OCI-LY1 (cell line): ENCODE measurements at regions not wholly inside any gene's neighbourhood (a gene's known extent, or its start where the extent isn't known, plus 50 kb on each side); places are given as distances from the start of the nearest gene placed in this dataset.
"Not testable (repeated sequence)": the region's sequence is repeated elsewhere in the genome, so short reads cannot be mapped to it uniquely, and the experiment has no call there.

Experiments
- H2AFZ ChIP-seq: fragments of 200-600 bp; sonication (generic), shearing (Covaris generic); 2 replicates; pipeline ENCODE4 v1.6.0; 2014; ENCODE audit warnings: antibody characterized with exemption, mild to moderate bottlenecking, low read length
- H3F3A ChIP-seq: fragments of 200-600 bp; sonication (generic), shearing (Covaris generic); 2 replicates; pipeline ENCODE4 v1.6.0; 2014; ENCODE audit warnings: mild to moderate bottlenecking, antibody characterized with exemption, low read length, moderate library complexity; ENCODE audit not compliant: insufficient read depth
- H3K27ac ChIP-seq: fragments of 200-600 bp; sonication (generic); 2 replicates; pipeline ENCODE4 v1.5.1; 2014; ENCODE audit warnings: low read length, mixed run types, mild to moderate bottlenecking, low read depth; ENCODE audit not compliant: poor library complexity, severe bottlenecking
- H3K27me3 ChIP-seq: fragments of 200-600 bp; sonication (generic); 2 replicates; pipeline ENCODE4 v1.6.0; 2014; ENCODE audit warnings: antibody characterized with exemption, mild to moderate bottlenecking, low read length, moderate library complexity; ENCODE audit not compliant: insufficient read depth
- H3K36me3 ChIP-seq: fragments of 200-600 bp; sonication (generic); 2 replicates; pipeline ENCODE4 v1.6.1; 2014; ENCODE audit warnings: mild to moderate bottlenecking, antibody characterized with exemption, low read length, moderate library complexity, mixed read lengths; ENCODE audit not compliant: insufficient read depth
- H3K4me1 ChIP-seq: fragments of 200-600 bp; sonication (generic); 2 replicates; pipeline ENCODE4 v1.5.1; 2014; ENCODE audit warnings: mild to moderate bottlenecking, low read length, moderate library complexity; ENCODE audit not compliant: insufficient read depth, severe bottlenecking
- H3K4me2 ChIP-seq: fragments of 200-600 bp; sonication (generic), shearing (Covaris generic); 2 replicates; pipeline ENCODE4 v1.6.1; 2014; ENCODE audit warnings: low read length
- H3K4me3 ChIP-seq: fragments of 200-600 bp; sonication (generic); 2 replicates; pipeline ENCODE4 v1.5.1; 2014; ENCODE audit warnings: low read length, low read depth, mild to moderate bottlenecking, mixed read lengths; ENCODE audit not compliant: poor library complexity, severe bottlenecking
- H3K79me2 ChIP-seq: fragments of 200-600 bp; shearing (Covaris generic); 2 replicates; pipeline ENCODE4 v1.6.1; 2016; ENCODE audit warnings: mixed run types, low read length, mixed read lengths; ENCODE audit not compliant: insufficient read depth
- H3K9ac ChIP-seq: fragments of 200-600 bp; sonication (generic), shearing (Covaris generic); 2 replicates; pipeline ENCODE4 v1.6.1; 2014; ENCODE audit warnings: mild to moderate bottlenecking, low read length, mixed read lengths
- H3K9me2 ChIP-seq: fragments of 200-600 bp; sonication (generic), shearing (Covaris generic); 2 replicates; pipeline ENCODE4 v1.6.1; 2014; ENCODE audit warnings: low read depth, mild to moderate bottlenecking, low read length, mixed read lengths
- H3K9me3 ChIP-seq: fragments of 200-600 bp; shearing (Covaris generic); 2 replicates; pipeline ENCODE4 v1.6.1; 2014; ENCODE audit warnings: low read length, mixed read lengths
- H4K20me1 ChIP-seq: fragments of 200-600 bp; sonication (generic), shearing (Covaris generic); 2 replicates; pipeline ENCODE4 v1.6.0; 2016; ENCODE audit warnings: mild to moderate bottlenecking, low read length; ENCODE audit not compliant: insufficient read depth
- EZH2 ChIP-seq: fragments of 200-600 bp; sonication (generic), shearing (Covaris generic); IDR thresholded peaks from 2 replicates; pipeline ENCODE4 v1.8.0; 2017; ENCODE audit warnings: borderline replicate concordance, mixed run types, mild to moderate bottlenecking, antibody characterized with exemption, low read length, moderate library complexity, mixed read lengths
- TF ChIP-seq, protein P1 (sequence below): fragments of 200-600 bp; sonication (generic), shearing (Covaris generic); IDR thresholded peaks from 2 replicates; pipeline ENCODE4 v1.5.1; 2017; ENCODE audit warnings: mild to moderate bottlenecking, antibody characterized with exemption, low read length, moderate library complexity, mixed read lengths

- H4K20me1 ChIP-seq: no peaks in the 10 kb centered on the region
- no peak overlapping the region for H3K27ac ChIP-seq
- H3K79me2 ChIP-seq: no peaks in the 10 kb centered on the region
- H3K4me3 ChIP-seq: no peak overlapping the region
- no peaks in the 10 kb centered on the region for H3K27me3 ChIP-seq
- H3K4me2 ChIP-seq: no peak overlapping the region
- H3K9me2 ChIP-seq: no peaks in the 10 kb centered on the region
- H3F3A ChIP-seq: no peaks in the 10 kb centered on the region
- H3K9ac ChIP-seq: no peak overlapping the region
- H3K36me3 ChIP-seq: no peaks in the 10 kb centered on the region
- no peaks in the 10 kb centered on the region for H3K4me1 ChIP-seq
- TF ChIP-seq, protein P1, sequence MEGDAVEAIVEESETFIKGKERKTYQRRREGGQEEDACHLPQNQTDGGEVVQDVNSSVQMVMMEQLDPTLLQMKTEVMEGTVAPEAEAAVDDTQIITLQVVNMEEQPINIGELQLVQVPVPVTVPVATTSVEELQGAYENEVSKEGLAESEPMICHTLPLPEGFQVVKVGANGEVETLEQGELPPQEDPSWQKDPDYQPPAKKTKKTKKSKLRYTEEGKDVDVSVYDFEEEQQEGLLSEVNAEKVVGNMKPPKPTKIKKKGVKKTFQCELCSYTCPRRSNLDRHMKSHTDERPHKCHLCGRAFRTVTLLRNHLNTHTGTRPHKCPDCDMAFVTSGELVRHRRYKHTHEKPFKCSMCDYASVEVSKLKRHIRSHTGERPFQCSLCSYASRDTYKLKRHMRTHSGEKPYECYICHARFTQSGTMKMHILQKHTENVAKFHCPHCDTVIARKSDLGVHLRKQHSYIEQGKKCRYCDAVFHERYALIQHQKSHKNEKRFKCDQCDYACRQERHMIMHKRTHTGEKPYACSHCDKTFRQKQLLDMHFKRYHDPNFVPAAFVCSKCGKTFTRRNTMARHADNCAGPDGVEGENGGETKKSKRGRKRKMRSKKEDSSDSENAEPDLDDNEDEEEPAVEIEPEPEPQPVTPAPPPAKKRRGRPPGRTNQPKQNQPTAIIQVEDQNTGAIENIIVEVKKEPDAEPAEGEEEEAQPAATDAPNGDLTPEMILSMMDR: no peak
- TF ChIP-seq EZH2: no peak
- H2AFZ ChIP-seq: no peak overlapping the region
- no peaks in the 10 kb centered on the region for H3K9me3 ChIP-seq
Measured at GRCh38 chr5:111826064-111826463, 69.1 kb upstream of the NREP start.

- Histone ChIP-seq H3K79me2 (no peaks in the 10 kb centered on the region), H3K27me3 (no peaks in the 10 kb centered on the region), H3K4me2 (no peak overlapping the region), H3K4me3 (no peak overlapping the region), H3K27ac (no peak overlapping the region), H2AFZ (no peak overlapping the region), H4K20me1 (no peaks in the 10 kb centered on the region), H3F3A (no peaks in the 10 kb centered on the region), H3K36me3 (no peaks in the 10 kb centered on the region; the same call in 1 of the 2 replicates), H3K9me2 (no peaks in the 10 kb centered on the region; the same call in 1 of the 2 replicates), H3K9ac (no peak overlapping the region), H3K4me1 (no peaks in the 10 kb centered on the region), H3K9me3 (peaks cover 11% of the 10 kb centered on the region; the same call in 1 of the 2 replicates)
- TF ChIP-seq EZH2: no peak
- TF ChIP-seq, protein P1: peak; percentile 33; the same call in 1 of the 2 replicates
Measured at GRCh38 chr5:111820072-111820471, 63.1 kb upstream of the NREP start.

- H3K9ac ChIP-seq, H3F3A ChIP-seq, H4K20me1 ChIP-seq: not testable (repeated sequence)
Measured at GRCh38 chr5:111819028-111819427, 62.0 kb upstream of the NREP start.

GRCh38 chr5:111813537-111813936, 56.5 kb upstream of the NREP start:
- TF ChIP-seq EZH2: no peak
- TF ChIP-seq, protein P1: no peak
- Histone ChIP-seq H2AFZ (no peak overlapping the region), H3K9me2 (no peaks in the 10 kb centered on the region; the same call in 1 of the 2 replicates), H3K27me3 (no peaks in the 10 kb centered on the region), H4K20me1 (no peaks in the 10 kb centered on the region), H3K9me3 (0 out of 2 replicates have a peak, but pooled peaks cover 1% of the 10 kb centered on the region), H3F3A (no peaks in the 10 kb centered on the region), H3K36me3 (no peaks in the 10 kb centered on the region), H3K4me3 (no peak overlapping the region), H3K9ac (no peak overlapping the region), H3K4me1 (no peaks in the 10 kb centered on the region), H3K27ac (no peak overlapping the region), H3K4me2 (no peak overlapping the region), H3K79me2 (no peaks in the 10 kb centered on the region)

More at GRCh38 chr5:111819028-111819427, 62.0 kb upstream of the NREP start:
- not testable (repeated sequence) for H3K79me2 ChIP-seq, H3K9me2 ChIP-seq, H3K27me3 ChIP-seq, H3K36me3 ChIP-seq, H2AFZ ChIP-seq, H3K4me1 ChIP-seq, H3K27ac ChIP-seq, H3K4me3 ChIP-seq, H3K4me2 ChIP-seq
- H3K9me3 ChIP-seq: peaks cover 11% of the 10 kb centered on the region; the same call in 1 of the 2 replicates
